ENCODE measurements at regions not wholly inside any gene's neighbourhood (a gene's known extent, or its start where the extent isn't known, plus 50 kb on each side); places are given as distances from the start of the nearest gene placed in this dataset.

DNA sequence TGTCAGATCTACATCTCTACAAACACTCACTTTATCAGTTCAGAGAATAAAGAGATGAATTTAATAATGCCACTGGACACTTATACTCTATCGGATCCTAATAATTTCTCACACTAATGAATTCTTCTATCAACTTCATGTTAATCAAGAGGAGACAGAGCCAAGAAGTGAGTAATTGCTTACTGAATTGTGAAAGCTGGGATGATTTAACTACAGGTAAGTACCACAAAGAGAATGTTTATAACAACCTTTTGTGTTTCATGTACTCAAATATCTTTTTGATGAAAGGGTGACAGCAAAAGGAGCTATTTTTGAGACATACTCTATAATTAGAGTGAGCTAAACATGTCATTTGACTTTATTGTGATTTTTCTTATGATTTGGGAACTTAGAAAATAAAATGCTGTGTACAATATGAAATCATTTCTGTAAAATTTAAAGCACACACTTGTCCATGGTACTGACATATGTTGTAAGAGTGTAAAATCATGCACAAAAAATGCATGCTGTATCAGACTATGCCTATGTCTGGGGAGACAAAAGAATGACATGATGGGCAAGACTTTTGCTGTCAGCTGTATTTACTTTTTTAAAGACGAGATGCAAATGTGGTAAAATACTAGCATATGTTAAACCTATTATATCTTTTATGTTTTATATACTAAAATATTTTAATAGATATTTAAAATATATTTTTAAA lies 361.2 kb downstream of the CCER1 start:
- TF ChIP-seq CTCF (IDR thresholded peaks at IDR 0.05): no peak
- TF ChIP-seq POLR2A (IDR thresholded peaks at IDR 0.05): no peak
